OCI-LY1 (cell line): ENCODE measurements at regions not wholly inside any gene's neighbourhood (a gene's known extent, or its start where the extent isn't known, plus 50 kb on each side); places are given as distances from the start of the nearest gene placed in this dataset.

Experiments
- H2AFZ ChIP-seq: fragments of 200-600 bp; sonication (generic), shearing (Covaris generic); 2 replicates; pipeline ENCODE4 v1.6.0; 2014; ENCODE audit warnings: antibody characterized with exemption, mild to moderate bottlenecking, low read length
- H3F3A ChIP-seq: fragments of 200-600 bp; sonication (generic), shearing (Covaris generic); 2 replicates; pipeline ENCODE4 v1.6.0; 2014; ENCODE audit warnings: mild to moderate bottlenecking, antibody characterized with exemption, low read length, moderate library complexity; ENCODE audit not compliant: insufficient read depth
- H3K27ac ChIP-seq: fragments of 200-600 bp; sonication (generic); 2 replicates; pipeline ENCODE4 v1.5.1; 2014; ENCODE audit warnings: low read length, mixed run types, mild to moderate bottlenecking, low read depth; ENCODE audit not compliant: poor library complexity, severe bottlenecking
- H3K27me3 ChIP-seq: fragments of 200-600 bp; sonication (generic); 2 replicates; pipeline ENCODE4 v1.6.0; 2014; ENCODE audit warnings: antibody characterized with exemption, mild to moderate bottlenecking, low read length, moderate library complexity; ENCODE audit not compliant: insufficient read depth
- H3K36me3 ChIP-seq: fragments of 200-600 bp; sonication (generic); 2 replicates; pipeline ENCODE4 v1.6.1; 2014; ENCODE audit warnings: mild to moderate bottlenecking, antibody characterized with exemption, low read length, moderate library complexity, mixed read lengths; ENCODE audit not compliant: insufficient read depth
- H3K4me1 ChIP-seq: fragments of 200-600 bp; sonication (generic); 2 replicates; pipeline ENCODE4 v1.5.1; 2014; ENCODE audit warnings: mild to moderate bottlenecking, low read length, moderate library complexity; ENCODE audit not compliant: insufficient read depth, severe bottlenecking
- H3K4me2 ChIP-seq: fragments of 200-600 bp; sonication (generic), shearing (Covaris generic); 2 replicates; pipeline ENCODE4 v1.6.1; 2014; ENCODE audit warnings: low read length
- H3K4me3 ChIP-seq: fragments of 200-600 bp; sonication (generic); 2 replicates; pipeline ENCODE4 v1.5.1; 2014; ENCODE audit warnings: low read length, low read depth, mild to moderate bottlenecking, mixed read lengths; ENCODE audit not compliant: poor library complexity, severe bottlenecking
- H3K79me2 ChIP-seq: fragments of 200-600 bp; shearing (Covaris generic); 2 replicates; pipeline ENCODE4 v1.6.1; 2016; ENCODE audit warnings: mixed run types, low read length, mixed read lengths; ENCODE audit not compliant: insufficient read depth
- H3K9ac ChIP-seq: fragments of 200-600 bp; sonication (generic), shearing (Covaris generic); 2 replicates; pipeline ENCODE4 v1.6.1; 2014; ENCODE audit warnings: mild to moderate bottlenecking, low read length, mixed read lengths
- H3K9me2 ChIP-seq: fragments of 200-600 bp; sonication (generic), shearing (Covaris generic); 2 replicates; pipeline ENCODE4 v1.6.1; 2014; ENCODE audit warnings: low read depth, mild to moderate bottlenecking, low read length, mixed read lengths
- H3K9me3 ChIP-seq: fragments of 200-600 bp; shearing (Covaris generic); 2 replicates; pipeline ENCODE4 v1.6.1; 2014; ENCODE audit warnings: low read length, mixed read lengths
- H4K20me1 ChIP-seq: fragments of 200-600 bp; sonication (generic), shearing (Covaris generic); 2 replicates; pipeline ENCODE4 v1.6.0; 2016; ENCODE audit warnings: mild to moderate bottlenecking, low read length; ENCODE audit not compliant: insufficient read depth
- CTCF ChIP-seq: fragments of 200-600 bp; sonication (generic), shearing (Covaris generic); IDR thresholded peaks from 2 replicates; pipeline ENCODE4 v1.5.1; 2017; ENCODE audit warnings: mild to moderate bottlenecking, antibody characterized with exemption, low read length, moderate library complexity, mixed read lengths
- EZH2 ChIP-seq: fragments of 200-600 bp; sonication (generic), shearing (Covaris generic); IDR thresholded peaks from 2 replicates; pipeline ENCODE4 v1.8.0; 2017; ENCODE audit warnings: borderline replicate concordance, mixed run types, mild to moderate bottlenecking, antibody characterized with exemption, low read length, moderate library complexity, mixed read lengths

- TF ChIP-seq CTCF = no peak
- no peak for TF ChIP-seq EZH2
- Histone ChIP-seq H3K9me3 (no peaks in the 10 kb centered on the region), H3K27me3 (no peaks in the 10 kb centered on the region), H3K4me2 (no peak overlapping the region), H3K27ac (no peak overlapping the region), H3K4me3 (no peak overlapping the region), H3K79me2 (no peaks in the 10 kb centered on the region), H2AFZ (no peak overlapping the region), H3K4me1 (no peaks in the 10 kb centered on the region), H3K9me2 (no peaks in the 10 kb centered on the region), H3K36me3 (no peaks in the 10 kb centered on the region), H4K20me1 (no peaks in the 10 kb centered on the region), H3F3A (no peaks in the 10 kb centered on the region), H3K9ac (no peak overlapping the region)
Measured at GRCh38 chr3:21049334-21050062, 701.5 kb downstream of the ZNF385D start.

- Histone ChIP-seq H3F3A (no peaks in the 10 kb centered on the region), H3K27ac (no peak overlapping the region), H2AFZ (no peak overlapping the region), H3K9me3 (no peaks in the 10 kb centered on the region), H3K9me2 (no peaks in the 10 kb centered on the region), H3K4me2 (no peak overlapping the region), H3K4me3 (no peak overlapping the region), H3K79me2 (no peaks in the 10 kb centered on the region), H3K4me1 (no peaks in the 10 kb centered on the region), H4K20me1 (no peaks in the 10 kb centered on the region), H3K36me3 (no peaks in the 10 kb centered on the region), H3K9ac (no peak overlapping the region), H3K27me3 (no peaks in the 10 kb centered on the region)
- TF ChIP-seq EZH2 (no peak), CTCF (no peak)
Measured at GRCh38 chr3:21043139-21043538, 707.9 kb downstream of the ZNF385D start.

- TF ChIP-seq CTCF (no peak), EZH2 (no peak)
- H2AFZ ChIP-seq = no peak overlapping the region
- no peaks in the 10 kb centered on the region for H3K36me3 ChIP-seq
- H3K4me1 ChIP-seq = no peaks in the 10 kb centered on the region
- H3K9me2 ChIP-seq = no peaks in the 10 kb centered on the region
- no peak overlapping the region for H3K27ac ChIP-seq
- H3K4me3 ChIP-seq = no peak overlapping the region
- no peaks in the 10 kb centered on the region for H4K20me1 ChIP-seq
- no peaks in the 10 kb centered on the region for H3K79me2 ChIP-seq
- no peak overlapping the region for H3K4me2 ChIP-seq
- no peaks in the 10 kb centered on the region for H3F3A ChIP-seq
- H3K9ac ChIP-seq = no peak overlapping the region
- no peaks in the 10 kb centered on the region for H3K9me3 ChIP-seq
- no peaks in the 10 kb centered on the region for H3K27me3 ChIP-seq
Measured at GRCh38 chr3:21042184-21042583, 708.8 kb downstream of the ZNF385D start.
